GM12878 (cell line): ENCODE measurements at regions not wholly inside any gene's neighbourhood (a gene's known extent, or its start where the extent isn't known, plus 50 kb on each side); places are given as distances from the start of the nearest gene placed in this dataset.

Experiments
- ATAC-seq: fragments of 200-7000 bp; cut with Tn5 transposase; 3 replicates; pipeline ENCODE4 v1.9.1; 2020; ENCODE audit warnings: mild to moderate bottlenecking, moderate library complexity
- BruUV-seq: library from RNA; stranded (reverse); fragments of 400-500 nt; replicated peaks from 2 replicates; lab custom pipeline; 2021; lab: Mats Ljungman, UMichigan
- CTCF ChIA-PET: fragments of 300-600 bp; sonication (Branson Sonifier 250); formaldehyde crosslinking; extraction: SDS; loops from one replicate; lab custom pipeline; 2021; ENCODE audit warnings: inconsistent platforms; lab: Yijun Ruan, JAX
- POLR2A ChIA-PET: fragments of 350-600 bp; formaldehyde crosslinking; extraction: SDS; loops from one replicate; lab custom pipeline; 2021; ENCODE audit warnings: inconsistent platforms; lab: Charles Lee
- RAD21 ChIA-PET: fragments of 300-600 bp; sonication (Branson Sonifier 250); formaldehyde crosslinking; loops from one replicate; lab custom pipeline; 2023; ENCODE audit warnings: antibody characterized with exemption; ENCODE audit not compliant: unreplicated experiment; lab: Charles Lee
- SMC1A ChIA-PET: fragments of 300-600 bp; sonication (Branson Sonifier 250); formaldehyde crosslinking; loops from one replicate; lab custom pipeline; 2023; ENCODE audit not compliant: unreplicated experiment, uncharacterized antibody; lab: Charles Lee
- DNase-seq: peaks from one replicate; pipeline ENCODE4 v3.0.0-alpha.2; 2011; ENCODE audit warnings: low read depth, low spot score
- FAIRE-seq: peaks from 3 replicates; lab custom pipeline; 2011; peaks lifted over from hg19 to GRCh38; lab: Jason Lieb, UNC
- H2AFZ ChIP-seq: 2 replicates; pipeline ENCODE4 v1.6.0; 2011; ENCODE audit warnings: low read depth, low read length, control low read depth; ENCODE audit not compliant: control insufficient read depth
- H3K27ac ChIP-seq: 2 replicates; pipeline ENCODE4 v1.5.1; 2011; ENCODE audit warnings: control low read depth; ENCODE audit not compliant: control insufficient read depth, insufficient read depth
- H3K27me3 ChIP-seq, 2 experiments: replicated peaks in 1 of 2; 2 replicates each; pipeline versions ENCODE4 v1.6.0 to v1.6.1; 2011; ENCODE audit warnings: low read length in 1 of 2; ENCODE audit not compliant: control insufficient read depth in 2 of 2, insufficient read depth in 2 of 2
- H3K36me3 ChIP-seq, 2 experiments: 2 replicates each; pipeline ENCODE4 v1.5.1; 2011; ENCODE audit warnings: low read length in 1 of 2; ENCODE audit not compliant: control insufficient read depth in 2 of 2, insufficient read depth in 2 of 2
- H3K4me1 ChIP-seq: 2 replicates; pipeline ENCODE4 v1.6.1; 2011; ENCODE audit warnings: mild to moderate bottlenecking, low read length, moderate library complexity, mixed read lengths; ENCODE audit not compliant: control insufficient read depth, insufficient read depth
- H3K4me2 ChIP-seq: 2 replicates; pipeline ENCODE4 v1.6.0; 2011; ENCODE audit warnings: control low read depth; ENCODE audit not compliant: control insufficient read depth, insufficient read depth
- H3K4me3 ChIP-seq: fragments of 200-600 bp; sonication (generic); 2 replicates; pipeline ENCODE4 v1.5.1; 2016
- H3K79me2 ChIP-seq: 2 replicates; pipeline ENCODE4 v1.6.0; 2011; ENCODE audit warnings: low read length; ENCODE audit not compliant: control insufficient read depth, insufficient read depth
- H3K9ac ChIP-seq: 2 replicates; pipeline ENCODE4 v1.8.0; 2011; ENCODE audit warnings: low read length, control low read depth, mixed read lengths; ENCODE audit not compliant: control insufficient read depth, insufficient read depth
- H3K9me3 ChIP-seq: replicated peaks from 3 replicates; pipeline ENCODE4 v1.5.1; 2011; ENCODE audit warnings: mild to moderate bottlenecking, low read length; ENCODE audit not compliant: control insufficient read depth, insufficient read depth
- H4K20me1 ChIP-seq: 2 replicates; pipeline ENCODE4 v1.6.0; 2011; ENCODE audit not compliant: control insufficient read depth, insufficient read depth
- CTCF ChIP-seq, 3 experiments: IDR thresholded peaks in 2 of 3; conservative IDR thresholded peaks in 1 of 3; 2 replicates each; pipeline ENCODE4 v1.5.1; 2011; ENCODE audit warnings: low read depth in 3 of 3, low read length in 3 of 3, mild to moderate bottlenecking in 3 of 3, control low read depth in 2 of 3, moderate library complexity in 2 of 3, inconsistent platforms in 1 of 3, mixed read lengths in 1 of 3; ENCODE audit not compliant: control insufficient read depth in 2 of 3, insufficient read depth in 1 of 3; ENCODE audit errors: extremely low read depth in 1 of 3
- ETV6 ChIP-seq, 2 experiments: fragments of 450-650 bp in 1 of 2; IDR thresholded peaks in 1 of 2; conservative IDR thresholded peaks in 1 of 2; 2 replicates each; pipeline ENCODE4 v1.6.1; 2014; ENCODE audit warnings: antibody characterized with exemption in 1 of 2, borderline replicate concordance in 1 of 2, low read depth in 1 of 2, mild to moderate bottlenecking in 1 of 2, moderate library complexity in 1 of 2
- RFX5 ChIP-seq: IDR thresholded peaks from 2 replicates; pipeline ENCODE4 v1.6.1; 2011; ENCODE audit warnings: low read depth, low read length, improper control_type of control experiment
- SUZ12 ChIP-seq: fragments of 200-600 bp; sonication (generic); IDR thresholded peaks from one replicate; pipeline ENCODE4 v1.6.1; 2018; ENCODE audit warnings: antibody characterized with exemption, mild to moderate bottlenecking; ENCODE audit not compliant: unreplicated experiment
- WGBS: methylation state at CpG from one replicate; pipeline ENCODE4 v1.1.6; 2016; ENCODE audit warnings: low lambda C conversion rate; ENCODE audit not compliant: insufficient replicate concordance, insufficient coverage; ENCODE audit errors: missing lambda C conversion rate; 5-methylcytosine and 5-hydroxymethylcytosine counted together
- in situ Hi-C: fragments of 300-500 bp; cut with MboI; formaldehyde crosslinking; loops from 9 replicates; pipeline ENCODE4 v1.14.3; 2018; ENCODE audit warnings: mixed read lengths
- intact Hi-C: fragments of 100-400 bp; cut with micrococcal nuclease; formaldehyde crosslinking; loops from one replicate; pipeline ENCODE4 v1.14.2; 2022; ENCODE audit not compliant: unreplicated experiment

DNA sequence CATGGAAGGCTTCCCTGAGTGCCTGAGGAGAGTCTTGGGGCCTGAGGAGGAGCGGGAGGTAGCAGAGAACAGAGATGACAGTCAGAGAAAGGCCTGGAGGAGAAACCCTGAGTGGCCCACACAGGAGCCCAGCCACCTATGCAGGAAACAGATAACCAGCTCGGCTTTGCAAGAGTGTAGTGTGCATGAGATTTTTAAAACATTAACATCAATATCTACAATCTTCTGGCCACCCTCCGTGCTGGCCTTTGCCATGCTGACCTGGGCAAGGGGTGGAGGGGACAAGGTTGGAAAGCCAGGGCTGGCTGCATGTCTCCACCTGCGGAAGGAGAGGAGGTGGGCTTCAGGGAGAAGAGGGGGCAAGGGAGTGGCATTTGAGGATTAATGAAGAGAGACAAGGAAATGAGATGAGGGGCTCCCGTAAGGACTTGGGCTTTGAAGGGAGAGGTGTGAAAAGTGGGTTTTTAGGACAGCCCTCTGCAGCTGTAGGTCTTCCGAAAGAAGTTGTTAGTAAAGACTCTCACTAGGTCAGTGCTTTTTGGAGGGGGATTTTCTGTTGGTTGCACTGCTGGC is 59.3 kb upstream of the SDK1 start:
- ChIA-PET RAD21 (no interaction called here), SMC1A (no interaction called here), CTCF (interaction anchor here (1.3 kb wide), 1 partner anchor 23 kb away, joined by 3 read pairs; no protein-coding TSS in a partner anchor), POLR2A (no interaction called here)
- H3K4me3 ChIP-seq: no peak overlapping the region
- no peaks in the 10 kb centered on the region for H4K20me1 ChIP-seq
- ATAC-seq (no peak), FAIRE-seq (no peak), DNase-seq (no peak)
- in situ Hi-C loops (no loop called here), intact Hi-C loops (no loop called here)
- WGBS: 36% methylated on average over 6 of the region's 6 CpGs
- no peaks in the 10 kb centered on the region for H3K27me3 ChIP-seq
- no peak overlapping the region for H3K27ac ChIP-seq
- H3K4me1 ChIP-seq: no peaks in the 10 kb centered on the region
- H3K9ac ChIP-seq: no peak overlapping the region
- H3K36me3 ChIP-seq: no peaks in the 10 kb centered on the region
- no peaks in the 10 kb centered on the region for H3K79me2 ChIP-seq
- TF ChIP-seq RFX5: no peak
- no peak for TF ChIP-seq ETV6 (conservative IDR thresholded peaks at IDR 0.05 in 1 of 2, IDR thresholded peaks at IDR 0.05 in 1 of 2; ENCODE audit: borderline replicate concordance in 1 of 2, low read depth in 1 of 2)
- TF ChIP-seq SUZ12: no peak
- no peak for TF ChIP-seq CTCF (IDR thresholded peaks at IDR 0.05 in 2 of 3, conservative IDR thresholded peaks at IDR 0.05 in 1 of 3; ENCODE audit: control insufficient read depth in 2 of 3, extremely low read depth in 1 of 3, insufficient read depth in 1 of 3, low read depth in 3 of 3, low read length in 3 of 3)
- no peak overlapping the region for H2AFZ ChIP-seq
- no peak overlapping the region for H3K4me2 ChIP-seq
- no peaks in the 10 kb centered on the region; the same call in 2 of the 3 replicates for H3K9me3 ChIP-seq
- no TSS peak for BruUV-seq
